ENCODE measurements at regions not wholly inside any gene's neighbourhood (a gene's known extent, or its start where the extent isn't known, plus 50 kb on each side); places are given as distances from the start of the nearest gene placed in this dataset.

- TF ChIP-seq ZNF462 (CRISPR knock-in tag; IDR thresholded peaks at IDR 0.05) (no peak), JUNB (IDR thresholded peaks at IDR 0.05; ENCODE audit: unreplicated experiment) (no peak), NANOG (IDR thresholded peaks at IDR 0.05; ENCODE audit: borderline replicate concordance) (no peak), ZNF114 (CRISPR knock-in tag; IDR thresholded peaks at IDR 0.05) (no peak), ETS1 (IDR thresholded peaks at IDR 0.05) (no peak), ZNF331 (CRISPR knock-in tag; IDR thresholded peaks at IDR 0.05; ENCODE audit: low read depth) (no peak), CTCF (conservative IDR thresholded peaks at IDR 0.05; ENCODE audit: low read depth in 2 of 2) (no peak), STAT1 (IDR thresholded peaks at IDR 0.05; ENCODE audit: unreplicated experiment) (no peak)
Measured at GRCh38 chr2:750628-751027, 73.4 kb upstream of the TMEM18 start (continued).

Data from GM23338 (cell line).